Loucy (cell line): ENCODE measurements at regions not wholly inside any gene's neighbourhood (a gene's known extent, or its start where the extent isn't known, plus 50 kb on each side); places are given as distances from the start of the nearest gene placed in this dataset.

Experiments used
- CTCF ChIP-seq: fragments of 200-600 bp; sonication (generic); conservative IDR thresholded peaks from 2 replicates; pipeline ENCODE4 v1.5.1; 2014; ENCODE audit warnings: mild to moderate bottlenecking, antibody characterized with exemption, low read length
- EZH2phosphoT487 ChIP-seq: fragments of 200-600 bp; IDR thresholded peaks from 2 replicates; pipeline ENCODE4 v1.6.1; 2018; ENCODE audit warnings: antibody characterized with exemption, mild to moderate bottlenecking, moderate library complexity, borderline replicate concordance

- TF ChIP-seq CTCF: no peak
- no peak for TF ChIP-seq EZH2phosphoT487
Observed at GRCh38 chr1:234533975-234534876, 55.2 kb upstream of the TARBP1 start.
